HepG2 (cell line): ENCODE measurements at regions not wholly inside any gene's neighbourhood (a gene's known extent, or its start where the extent isn't known, plus 50 kb on each side); places are given as distances from the start of the nearest gene placed in this dataset.

Experiments used
- ATAC-seq: fragments of 200-7000 bp; cut with Tn5 transposase; 3 replicates; pipeline ENCODE4 v1.9.1; 2020; ENCODE audit warnings: mild to moderate bottlenecking, moderate library complexity
- BruUV-seq: library from RNA; stranded (reverse); fragments of 400-500 nt; replicated peaks from 2 replicates; lab custom pipeline; 2021; lab: Mats Ljungman, UMichigan
- CTCF ChIA-PET: fragments of 300-600 bp; formaldehyde crosslinking; extraction: SDS; loops from one replicate; lab custom pipeline; 2021; ENCODE audit warnings: low total read pairs, inconsistent platforms, low intra/inter-chr PET ratio; lab: Yijun Ruan, JAX
- POLR2A ChIA-PET: fragments of 350-600 bp; sonication (Branson Sonifier 250); formaldehyde crosslinking; loops from one replicate; lab custom pipeline; 2020; ENCODE audit warnings: antibody characterized with exemption, inconsistent platforms; lab: Yijun Ruan, JAX
- DNase-seq: peaks from one replicate; pipeline ENCODE4 v3.0.0-alpha.2; 2015; ENCODE audit warnings: low spot score
- FAIRE-seq: peaks from 3 replicates; lab custom pipeline; 2011; peaks lifted over from hg19 to GRCh38; lab: Jason Lieb, UNC
- H2AFZ ChIP-seq: one replicate; pipeline ENCODE4 v1.6.1; 2011; ENCODE audit warnings: low read length, inconsistent platforms
- H3K27ac ChIP-seq: fragments of 300-600 bp; 3 replicates; pipeline ENCODE4 v1.8.0; 2011; ENCODE audit warnings: mixed run types, mild to moderate bottlenecking, mixed read lengths, low read length, inconsistent platforms; ENCODE audit not compliant: insufficient read depth; ENCODE audit errors: extremely low read length
- H3K27me3 ChIP-seq, 2 experiments: fragments of 200-600 bp in 1 of 2; 2 replicates in 1 of 2; 3 replicates in 1 of 2; pipeline versions ENCODE4 v1.6.0 to v1.8.0; 2011; ENCODE audit warnings: low read length in 2 of 2, mild to moderate bottlenecking in 2 of 2, moderate library complexity in 2 of 2, inconsistent platforms in 1 of 2; ENCODE audit not compliant: insufficient read depth in 2 of 2, control insufficient read depth in 1 of 2
- H3K36me3 ChIP-seq, 2 experiments: fragments of 200-600 bp in 1 of 2; replicated peaks in 1 of 2; 2 replicates in 1 of 2; 3 replicates in 1 of 2; pipeline versions ENCODE4 v1.5.1 to v1.8.0; 2011; ENCODE audit warnings: low read length in 2 of 2, inconsistent platforms in 1 of 2; ENCODE audit not compliant: insufficient read depth in 2 of 2, control insufficient read depth in 1 of 2
- H3K4me1 ChIP-seq: 2 replicates; pipeline ENCODE4 v1.5.1; 2012; ENCODE audit warnings: low read length, inconsistent platforms; ENCODE audit not compliant: insufficient read depth
- H3K4me2 ChIP-seq: 2 replicates; pipeline ENCODE4 v1.6.0; 2011; ENCODE audit warnings: low read depth, low read length, inconsistent platforms
- H3K4me3 ChIP-seq, 3 experiments: fragments of 200-600 bp in 1 of 3; sonication (generic), shearing (Covaris generic) in 1 of 3; replicated peaks in 1 of 3; 2 replicates each; pipeline ENCODE4 v1.5.1; 2011 to 2016; ENCODE audit warnings: low read length in 3 of 3, inconsistent platforms in 2 of 3, low read depth in 2 of 3, mild to moderate bottlenecking in 2 of 3, control low read depth in 1 of 3, mixed read lengths in 1 of 3; ENCODE audit not compliant: insufficient read depth in 1 of 3
- H3K79me2 ChIP-seq: one replicate; pipeline ENCODE4 v1.6.1; 2011; ENCODE audit warnings: low read length, inconsistent platforms; ENCODE audit not compliant: insufficient read depth
- H3K9ac ChIP-seq: 2 replicates; pipeline ENCODE4 v1.6.0; 2011; ENCODE audit warnings: mild to moderate bottlenecking, low read depth, low read length, inconsistent platforms; ENCODE audit not compliant: insufficient read depth
- H3K9me3 ChIP-seq: 2 replicates; pipeline ENCODE4 v1.5.1; 2012; ENCODE audit warnings: mild to moderate bottlenecking, low read length
- H4K20me1 ChIP-seq: 2 replicates; pipeline ENCODE4 v1.6.0; 2011; ENCODE audit warnings: inconsistent platforms, mild to moderate bottlenecking, low read length, moderate library complexity; ENCODE audit not compliant: insufficient read depth
- FOSL1 ChIP-seq: sonication (generic); formaldehyde crosslinking; IDR thresholded peaks from 2 replicates; pipeline ENCODE4 v1.9.0; 2021; ENCODE audit warnings: missing genetic modification reagents, borderline replicate concordance
- HMG20B ChIP-seq: conservative IDR thresholded peaks from 2 replicates; pipeline ENCODE4 v1.6.1; 2016; ENCODE audit warnings: missing genetic modification reagents, missing compliant biosample characterization
- JUN ChIP-seq: sonication (generic); formaldehyde crosslinking; IDR thresholded peaks from 2 replicates; pipeline ENCODE4 v1.4.0; 2020; ENCODE audit warnings: mild to moderate bottlenecking, missing genetic modification reagents
- KDM3A ChIP-seq: IDR thresholded peaks from 2 replicates; pipeline ENCODE4 v1.6.1; 2018; ENCODE audit warnings: low read depth, missing compliant biosample characterization
- RAD51 ChIP-seq: fragments of 450-650 bp; IDR thresholded peaks from 2 replicates; pipeline ENCODE4 v1.6.1; 2016; ENCODE audit warnings: borderline replicate concordance
- RFX3 ChIP-seq: IDR thresholded peaks from 2 replicates; pipeline ENCODE4 v1.6.1; 2016; ENCODE audit warnings: missing biosample characterization, missing genetic modification reagents
- RNF2 ChIP-seq: fragments of 450-650 bp; conservative IDR thresholded peaks from 2 replicates; pipeline ENCODE4 v1.6.1; 2016; ENCODE audit warnings: low read depth
- TEAD3 ChIP-seq: optimal IDR thresholded peaks from 2 replicates; pipeline ENCODE3; 2016; ENCODE audit warnings: borderline replicate concordance
- TOPORS ChIP-seq: sonication (generic); formaldehyde crosslinking; IDR thresholded peaks from 2 replicates; pipeline ENCODE4 v1.8.0; 2023; ENCODE audit warnings: mild to moderate bottlenecking, missing genetic modification reagents
- U2AF2 ChIP-seq: fragments of 200-400 bp; formaldehyde crosslinking; IDR thresholded peaks from 2 replicates; pipeline ENCODE4 v1.6.1; 2017; ENCODE audit warnings: low read depth, mild to moderate bottlenecking, low read length
- YEATS2 ChIP-seq: sonication (generic); formaldehyde crosslinking; IDR thresholded peaks from 2 replicates; pipeline ENCODE4 v1.4.0; 2020; ENCODE audit warnings: missing genetic modification reagents, borderline replicate concordance
- ZBTB3 ChIP-seq: sonication (generic); formaldehyde crosslinking; IDR thresholded peaks from 2 replicates; pipeline ENCODE4 v1.4.0; 2020; ENCODE audit warnings: low read depth, mild to moderate bottlenecking, moderate library complexity, missing genetic modification reagents, borderline replicate concordance
- ZFAT ChIP-seq: sonication (generic); formaldehyde crosslinking; conservative IDR thresholded peaks from 2 replicates; pipeline ENCODE4 v1.8.1; 2023; ENCODE audit warnings: missing genetic modification reagents, inconsistent platforms
- ZNF256 ChIP-seq: sonication (generic); formaldehyde crosslinking; conservative IDR thresholded peaks from 2 replicates; pipeline ENCODE4 v1.4.0; 2020; ENCODE audit warnings: missing genetic modification reagents
- ZNF772 ChIP-seq: sonication (generic); formaldehyde crosslinking; IDR thresholded peaks from 2 replicates; pipeline ENCODE4 v1.5.0; 2020; ENCODE audit warnings: mild to moderate bottlenecking, missing genetic modification reagents
- WGBS: methylation state at CpG from one replicate; pipeline ENCODE4 v1.1.6; 2017; ENCODE audit warnings: low lambda C conversion rate; 5-methylcytosine and 5-hydroxymethylcytosine counted together
- in situ Hi-C: cut with HindIII; loops from 2 replicates; pipeline ENCODE4 v1.10.0; 2017; ENCODE audit warnings: low pct_unique_long_range_greater_than_20kb; ENCODE audit not compliant: extremely low pct_ligation_motif_present
- intact Hi-C: fragments of 100-400 bp; cut with micrococcal nuclease; formaldehyde crosslinking; loops from one replicate; pipeline ENCODE4 v1.10.0; 2022; ENCODE audit not compliant: unreplicated experiment
- TF ChIP-seq, protein P1 (sequence below): sonication (generic); formaldehyde crosslinking; conservative IDR thresholded peaks from 2 replicates; pipeline ENCODE4 v1.8.1; 2023; ENCODE audit warnings: missing genetic modification reagents
- TF ChIP-seq, protein P2 (sequence below): sonication (generic); formaldehyde crosslinking; IDR thresholded peaks from 2 replicates; pipeline ENCODE4 v1.4.0; 2020; ENCODE audit warnings: mild to moderate bottlenecking, missing genetic modification reagents
- TF ChIP-seq, protein P3 (sequence below): sonication (generic); formaldehyde crosslinking; IDR thresholded peaks from 2 replicates; pipeline ENCODE4 v1.4.0; 2020; ENCODE audit warnings: missing genetic modification reagents, borderline replicate concordance

DNA sequence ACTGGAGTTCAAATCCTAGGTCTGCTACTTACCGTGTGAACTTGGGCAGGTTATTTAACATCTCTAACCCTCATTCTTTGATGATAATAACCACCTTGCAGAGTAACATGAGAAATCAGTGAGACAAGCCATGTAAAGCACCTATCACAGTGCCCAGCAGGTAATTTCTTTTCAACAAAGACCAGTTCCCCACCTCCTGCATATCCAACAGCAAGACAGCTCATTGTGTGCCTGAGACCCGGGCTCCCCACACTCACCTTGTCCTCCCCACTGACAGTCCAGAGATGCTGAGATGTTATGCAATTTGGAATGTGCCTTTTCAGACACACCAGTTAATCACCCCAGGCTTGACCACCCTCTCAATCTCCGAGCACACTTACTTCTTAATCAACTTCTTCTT lies 367.6 kb upstream of the DAB1 start:
- intact Hi-C loops (no loop called here), in situ Hi-C loops (no loop called here)
- H3K27me3 ChIP-seq, result no peaks in the 10 kb centered on the region
- no peak overlapping the region for H3K4me3 ChIP-seq
- no peak for ATAC-seq
- H3K9ac ChIP-seq, result no peak overlapping the region
- CTCF ChIA-PET, result no interaction called here
- no peaks in the 10 kb centered on the region for H3K36me3 ChIP-seq
- H3K79me2 ChIP-seq, result no peaks in the 10 kb centered on the region
- WGBS, result 1% methylated on average over 3 of the region's 3 CpGs
- no peak overlapping the region for H3K4me2 ChIP-seq
- FAIRE-seq, result no peak
- no peaks in the 10 kb centered on the region for H4K20me1 ChIP-seq
- no TSS peak for BruUV-seq
- H3K27ac ChIP-seq, result no peak overlapping the region
- no peak for DNase-seq
- TF ChIP-seq RNF2 (no peak), RFX3 (CRISPR knock-in tag) (no peak), ZNF256 (CRISPR knock-in tag) (no peak), FOSL1 (CRISPR knock-in tag) (no peak), TEAD3 (CRISPR knock-in tag) (no peak), ZFAT (no peak)
- TF ChIP-seq, protein P1, sequence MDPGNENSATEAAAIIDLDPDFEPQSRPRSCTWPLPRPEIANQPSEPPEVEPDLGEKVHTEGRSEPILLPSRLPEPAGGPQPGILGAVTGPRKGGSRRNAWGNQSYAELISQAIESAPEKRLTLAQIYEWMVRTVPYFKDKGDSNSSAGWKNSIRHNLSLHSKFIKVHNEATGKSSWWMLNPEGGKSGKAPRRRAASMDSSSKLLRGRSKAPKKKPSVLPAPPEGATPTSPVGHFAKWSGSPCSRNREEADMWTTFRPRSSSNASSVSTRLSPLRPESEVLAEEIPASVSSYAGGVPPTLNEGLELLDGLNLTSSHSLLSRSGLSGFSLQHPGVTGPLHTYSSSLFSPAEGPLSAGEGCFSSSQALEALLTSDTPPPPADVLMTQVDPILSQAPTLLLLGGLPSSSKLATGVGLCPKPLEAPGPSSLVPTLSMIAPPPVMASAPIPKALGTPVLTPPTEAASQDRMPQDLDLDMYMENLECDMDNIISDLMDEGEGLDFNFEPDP (CRISPR knock-in tag), result no peak
- H2AFZ ChIP-seq, result no peak overlapping the region
- POLR2A ChIA-PET, result no interaction called here
- no peaks in the 10 kb centered on the region for H3K4me1 ChIP-seq
- H3K9me3 ChIP-seq, result no peaks in the 10 kb centered on the region

DNA sequence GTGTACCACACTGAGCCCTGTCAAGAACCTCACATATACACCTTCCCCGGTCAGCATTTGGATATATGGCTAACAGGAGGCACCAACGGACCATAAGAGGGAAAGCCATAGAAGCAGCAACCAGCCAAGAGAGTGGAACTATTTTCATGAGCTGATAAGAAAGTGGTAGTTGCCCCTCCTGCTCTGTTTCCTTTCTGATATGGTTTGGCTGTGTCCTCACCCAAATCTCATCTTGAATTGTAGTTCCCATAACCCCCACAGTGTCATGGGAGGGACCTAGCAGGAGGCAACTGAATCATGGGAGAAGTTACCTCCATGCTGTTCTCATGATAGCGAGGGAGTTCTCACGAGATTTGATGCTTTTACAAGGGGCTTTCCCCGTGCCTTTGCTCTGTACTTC lies 366.1 kb upstream of the DAB1 start:
- Histone ChIP-seq H3K4me1 (no peaks in the 10 kb centered on the region), H3K27ac (no peak overlapping the region), H2AFZ (no peak overlapping the region), H4K20me1 (no peaks in the 10 kb centered on the region), H3K4me3 (no peak overlapping the region), H3K4me2 (no peak overlapping the region), H3K9me3 (no peaks in the 10 kb centered on the region), H3K79me2 (no peaks in the 10 kb centered on the region), H3K36me3 (no peaks in the 10 kb centered on the region), H3K9ac (no peak overlapping the region), H3K27me3 (no peaks in the 10 kb centered on the region)
- ChIA-PET POLR2A (no interaction called here), CTCF (no interaction called here)
- intact Hi-C loops, result no loop called here
- 7% methylated on average over 5 of the region's 5 CpGs for WGBS
- no peak for TF ChIP-seq KDM3A
- TF ChIP-seq JUN (CRISPR knock-in tag), result no peak
- no peak for TF ChIP-seq HMG20B (CRISPR knock-in tag)
- TF ChIP-seq TOPORS (CRISPR knock-in tag), result no peak
- TF ChIP-seq RAD51, result no peak
- TF ChIP-seq U2AF2, result no peak
- TF ChIP-seq, protein P2, sequence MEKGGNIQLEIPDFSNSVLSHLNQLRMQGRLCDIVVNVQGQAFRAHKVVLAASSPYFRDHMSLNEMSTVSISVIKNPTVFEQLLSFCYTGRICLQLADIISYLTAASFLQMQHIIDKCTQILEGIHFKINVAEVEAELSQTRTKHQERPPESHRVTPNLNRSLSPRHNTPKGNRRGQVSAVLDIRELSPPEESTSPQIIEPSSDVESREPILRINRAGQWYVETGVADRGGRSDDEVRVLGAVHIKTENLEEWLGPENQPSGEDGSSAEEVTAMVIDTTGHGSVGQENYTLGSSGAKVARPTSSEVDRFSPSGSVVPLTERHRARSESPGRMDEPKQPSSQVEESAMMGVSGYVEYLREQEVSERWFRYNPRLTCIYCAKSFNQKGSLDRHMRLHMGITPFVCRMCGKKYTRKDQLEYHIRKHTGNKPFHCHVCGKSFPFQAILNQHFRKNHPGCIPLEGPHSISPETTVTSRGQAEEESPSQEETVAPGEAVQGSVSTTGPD (CRISPR knock-in tag), result no peak
- no peak for TF ChIP-seq ZBTB3 (CRISPR knock-in tag)
- no peak for TF ChIP-seq ZNF772 (CRISPR knock-in tag)
- TF ChIP-seq YEATS2 (CRISPR knock-in tag), result no peak
- TF ChIP-seq, protein P3, sequence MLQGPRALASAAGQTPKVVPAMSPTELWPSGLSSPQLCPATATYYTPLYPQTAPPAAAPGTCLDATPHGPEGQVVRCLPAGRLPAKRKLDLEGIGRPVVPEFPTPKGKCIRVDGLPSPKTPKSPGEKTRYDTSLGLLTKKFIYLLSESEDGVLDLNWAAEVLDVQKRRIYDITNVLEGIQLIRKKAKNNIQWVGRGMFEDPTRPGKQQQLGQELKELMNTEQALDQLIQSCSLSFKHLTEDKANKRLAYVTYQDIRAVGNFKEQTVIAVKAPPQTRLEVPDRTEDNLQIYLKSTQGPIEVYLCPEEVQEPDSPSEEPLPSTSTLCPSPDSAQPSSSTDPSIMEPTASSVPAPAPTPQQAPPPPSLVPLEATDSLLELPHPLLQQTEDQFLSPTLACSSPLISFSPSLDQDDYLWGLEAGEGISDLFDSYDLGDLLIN (CRISPR knock-in tag), result no peak
- DNase-seq (no peak), FAIRE-seq (no peak), ATAC-seq (no peak)
- BruUV-seq, result no TSS peak
- in situ Hi-C loops, result no loop called here
